ENCODE measurements at regions not wholly inside any gene's neighbourhood (a gene's known extent, or its start where the extent isn't known, plus 50 kb on each side); places are given as distances from the start of the nearest gene placed in this dataset.

DNA sequence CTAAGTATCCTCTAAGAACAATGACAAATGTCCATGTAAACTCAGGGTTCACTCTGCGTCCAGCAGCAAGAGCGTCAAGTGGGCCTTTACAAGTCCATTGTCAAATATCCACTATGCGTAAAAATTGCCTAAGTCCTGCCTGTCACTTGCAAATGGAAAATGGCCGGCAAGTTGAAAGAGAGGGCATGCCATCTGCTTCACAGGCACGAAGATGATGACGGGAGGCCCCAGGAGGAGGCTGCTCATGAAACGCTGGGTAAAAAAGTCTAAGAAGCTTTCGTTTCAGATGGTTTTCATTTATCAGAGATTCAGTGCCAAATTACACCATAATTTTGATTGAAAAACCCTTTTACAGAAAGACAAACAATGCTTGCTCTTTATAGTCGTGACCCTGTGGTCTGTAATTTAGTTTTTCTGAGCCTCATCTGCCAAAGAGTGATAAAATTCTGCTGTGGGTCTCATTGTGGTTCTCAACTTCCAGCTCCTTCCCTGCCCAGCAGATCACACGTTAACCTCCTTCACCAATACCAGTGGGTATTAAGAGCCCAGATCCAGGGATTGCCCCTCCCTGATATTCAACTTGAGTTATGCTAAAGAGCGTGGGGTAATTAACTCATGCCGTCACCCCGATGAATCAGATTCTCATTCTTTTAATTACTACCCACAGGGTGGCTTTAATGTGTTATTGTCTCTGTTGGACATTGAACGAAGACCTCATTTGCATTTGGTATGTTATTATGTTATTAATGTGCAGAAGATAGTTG is 160.2 kb upstream of the ALKAL2 start:
- Histone ChIP-seq H3K27me3 (no peaks in the 10 kb centered on the region), H3K4me3 (no peak overlapping the region), H3K27ac (no peak overlapping the region), H3K36me3 (no peaks in the 10 kb centered on the region), H3K9me3 (no peaks in the 10 kb centered on the region), H3K4me1 (no peaks in the 10 kb centered on the region)
- WGBS, 2 donors: 78 to 82% methylated on average over 14 of the region's 14 CpGs
- DNase-seq (no peak), ATAC-seq (ENCODE audit: low FRiP score in 2 of 2) (no peak)
- TF ChIP-seq POLR2AphosphoS5 (IDR thresholded peaks at IDR 0.05) (no peak), EP300 (IDR thresholded peaks at IDR 0.05) (no peak), POLR2A (IDR thresholded peaks at IDR 0.05) (no peak)
- TF ChIP-seq, protein P1, sequence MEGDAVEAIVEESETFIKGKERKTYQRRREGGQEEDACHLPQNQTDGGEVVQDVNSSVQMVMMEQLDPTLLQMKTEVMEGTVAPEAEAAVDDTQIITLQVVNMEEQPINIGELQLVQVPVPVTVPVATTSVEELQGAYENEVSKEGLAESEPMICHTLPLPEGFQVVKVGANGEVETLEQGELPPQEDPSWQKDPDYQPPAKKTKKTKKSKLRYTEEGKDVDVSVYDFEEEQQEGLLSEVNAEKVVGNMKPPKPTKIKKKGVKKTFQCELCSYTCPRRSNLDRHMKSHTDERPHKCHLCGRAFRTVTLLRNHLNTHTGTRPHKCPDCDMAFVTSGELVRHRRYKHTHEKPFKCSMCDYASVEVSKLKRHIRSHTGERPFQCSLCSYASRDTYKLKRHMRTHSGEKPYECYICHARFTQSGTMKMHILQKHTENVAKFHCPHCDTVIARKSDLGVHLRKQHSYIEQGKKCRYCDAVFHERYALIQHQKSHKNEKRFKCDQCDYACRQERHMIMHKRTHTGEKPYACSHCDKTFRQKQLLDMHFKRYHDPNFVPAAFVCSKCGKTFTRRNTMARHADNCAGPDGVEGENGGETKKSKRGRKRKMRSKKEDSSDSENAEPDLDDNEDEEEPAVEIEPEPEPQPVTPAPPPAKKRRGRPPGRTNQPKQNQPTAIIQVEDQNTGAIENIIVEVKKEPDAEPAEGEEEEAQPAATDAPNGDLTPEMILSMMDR (IDR thresholded peaks at IDR 0.05): no peak

DNA sequence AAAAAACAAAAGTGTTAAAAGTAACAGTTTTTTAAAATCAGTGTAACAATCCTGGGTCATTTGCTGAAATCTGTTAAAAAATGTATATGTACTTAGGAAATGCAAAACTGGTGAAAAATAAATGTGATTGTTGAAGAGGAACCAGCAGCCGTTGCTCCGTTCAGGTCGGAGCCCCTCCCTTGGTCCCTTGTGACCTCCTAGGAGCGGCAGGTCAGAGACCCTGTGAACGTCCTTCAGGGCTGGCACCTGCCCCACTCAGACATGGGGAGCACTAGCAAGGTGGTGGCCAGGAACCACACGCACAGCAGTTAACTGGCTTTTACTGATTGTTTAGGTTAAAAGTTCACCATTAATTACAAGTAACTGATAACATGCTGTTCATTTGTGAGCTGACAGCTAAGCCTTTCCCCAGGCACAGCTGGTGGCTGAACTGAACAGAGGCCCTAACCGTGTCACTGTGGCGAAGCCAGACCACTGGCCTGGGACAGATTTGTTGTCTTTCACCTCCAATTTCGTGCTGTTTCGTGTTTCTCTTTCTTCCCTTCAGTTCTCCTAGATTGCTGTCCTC is 159.2 kb upstream of the ALKAL2 start:
- ATAC-seq (ENCODE audit: low FRiP score in 2 of 2): no peak

DNA sequence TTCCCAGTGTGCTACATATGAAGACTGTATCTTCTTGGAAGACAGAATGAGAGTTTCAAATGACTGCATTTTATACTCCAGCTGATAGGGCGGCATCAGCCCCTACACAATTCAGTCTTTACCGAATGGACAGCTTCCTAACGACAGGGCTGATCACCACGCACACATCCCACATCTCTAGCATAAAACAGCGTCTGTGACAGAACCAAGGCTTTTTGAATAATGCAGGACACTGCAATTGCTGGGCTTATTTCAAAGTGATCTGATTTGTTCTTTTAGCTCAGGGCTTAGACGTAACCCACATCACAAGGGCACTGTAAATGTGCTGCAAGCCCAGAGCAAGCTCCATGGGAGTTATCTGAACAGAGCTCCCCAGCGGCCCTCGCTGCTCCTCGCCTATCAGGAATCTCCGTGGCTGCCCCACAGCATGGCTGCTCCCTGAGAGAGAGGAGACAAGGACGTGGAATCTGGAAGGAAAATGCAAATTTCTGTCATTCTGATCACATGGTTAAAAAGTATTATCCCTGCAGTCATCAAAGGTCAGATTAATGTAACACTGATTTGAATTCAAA is 158.5 kb upstream of the ALKAL2 start:
- no peak for DNase-seq
- Histone ChIP-seq H3K4me3 (no peak overlapping the region), H3K36me3 (no peaks in the 10 kb centered on the region), H3K9me3 (no peaks in the 10 kb centered on the region), H3K4me1 (no peaks in the 10 kb centered on the region), H3K27ac (no peak overlapping the region), H3K27me3 (no peaks in the 10 kb centered on the region)
- 76 to 79% methylated on average over 11 of the region's 11 CpGs for WGBS, 2 donors
- no peak for ATAC-seq (ENCODE audit: low FRiP score in 2 of 2)
- TF ChIP-seq POLR2A (IDR thresholded peaks at IDR 0.05) (no peak), EP300 (IDR thresholded peaks at IDR 0.05) (no peak), POLR2AphosphoS5 (IDR thresholded peaks at IDR 0.05) (no peak)
- TF ChIP-seq, protein P1 (IDR thresholded peaks at IDR 0.05): no peak

More for the DNA sequence above, 159.2 kb upstream of the ALKAL2 start:
- 63 to 77% methylated on average over 10 of the region's 10 CpGs for WGBS, 2 donors
- Histone ChIP-seq H3K27me3 (no peaks in the 10 kb centered on the region), H3K4me1 (no peaks in the 10 kb centered on the region), H3K9me3 (no peaks in the 10 kb centered on the region), H3K36me3 (no peaks in the 10 kb centered on the region), H3K27ac (no peak overlapping the region), H3K4me3 (no peak overlapping the region)
- DNase-seq: no peak
- TF ChIP-seq POLR2A (IDR thresholded peaks at IDR 0.05) (no peak), POLR2AphosphoS5 (IDR thresholded peaks at IDR 0.05) (no peak), EP300 (IDR thresholded peaks at IDR 0.05) (no peak)
- TF ChIP-seq, protein P1 (IDR thresholded peaks at IDR 0.05): no peak

DNA sequence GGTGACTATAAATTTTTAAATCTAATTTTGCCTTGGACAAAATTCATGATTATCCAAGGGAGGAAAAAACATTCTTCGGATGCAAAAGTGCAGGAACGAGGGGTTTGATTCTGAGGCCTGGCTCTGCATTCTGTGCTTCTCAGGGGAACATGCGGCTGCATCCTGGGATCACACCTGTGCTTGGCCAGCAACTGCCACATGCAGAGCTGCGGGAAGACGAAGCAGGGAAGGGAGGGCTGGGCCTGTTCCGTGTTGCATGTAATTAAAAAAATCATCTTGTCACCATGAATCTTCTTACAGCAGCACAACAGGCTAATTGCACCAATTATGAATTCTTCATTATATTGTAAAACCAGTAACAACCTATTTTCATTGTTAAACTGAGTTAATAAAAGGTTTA is 158.0 kb upstream of the ALKAL2 start:
- ATAC-seq (ENCODE audit: low FRiP score in 2 of 2) (no peak), DNase-seq (no peak)
- WGBS, 2 donors: 81 to 88% methylated on average over 6 of the region's 6 CpGs
- H3K36me3 ChIP-seq: no peaks in the 10 kb centered on the region
- H3K27me3 ChIP-seq: no peaks in the 10 kb centered on the region
- H3K9me3 ChIP-seq: no peaks in the 10 kb centered on the region
- H3K4me3 ChIP-seq: no peak overlapping the region
- peaks cover 0 to 3% (median 0%) of the 10 kb centered on the region in 4 donors for H3K4me1 ChIP-seq
- TF ChIP-seq EP300 (IDR thresholded peaks at IDR 0.05): no peak
- no peak for TF ChIP-seq POLR2A (IDR thresholded peaks at IDR 0.05)
- TF ChIP-seq, protein P1 (IDR thresholded peaks at IDR 0.05): no peak
- H3K27ac ChIP-seq: no peak overlapping the region

All from upper lobe of left lung (tissue), 6 donors.